Astrocyte of the cerebellum (primary cell): ENCODE measurements at regions not wholly inside any gene's neighbourhood (a gene's known extent, or its start where the extent isn't known, plus 50 kb on each side); places are given as distances from the start of the nearest gene placed in this dataset.

Experiments
- DNase-seq: peaks from one replicate; pipeline ENCODE4 v3.0.0-alpha.2; 2011; ENCODE audit warnings: low read depth
- H3K4me3 ChIP-seq: 2 replicates; pipeline ENCODE4 v1.5.1; 2011; ENCODE audit warnings: mild to moderate bottlenecking, low read depth, low read length, moderate library complexity
- in situ Hi-C: cut with HindIII; loops from 2 replicates; pipeline ENCODE4 v1.10.0; 2017; ENCODE audit warnings: low sequenced_read_pairs
- TF ChIP-seq, protein P1 (sequence below): IDR thresholded peaks from 2 replicates; pipeline ENCODE4 v1.5.1; 2012; ENCODE audit warnings: low read length, low read depth, moderate library complexity, mild to moderate bottlenecking; ENCODE audit errors: missing control alignments

DNA sequence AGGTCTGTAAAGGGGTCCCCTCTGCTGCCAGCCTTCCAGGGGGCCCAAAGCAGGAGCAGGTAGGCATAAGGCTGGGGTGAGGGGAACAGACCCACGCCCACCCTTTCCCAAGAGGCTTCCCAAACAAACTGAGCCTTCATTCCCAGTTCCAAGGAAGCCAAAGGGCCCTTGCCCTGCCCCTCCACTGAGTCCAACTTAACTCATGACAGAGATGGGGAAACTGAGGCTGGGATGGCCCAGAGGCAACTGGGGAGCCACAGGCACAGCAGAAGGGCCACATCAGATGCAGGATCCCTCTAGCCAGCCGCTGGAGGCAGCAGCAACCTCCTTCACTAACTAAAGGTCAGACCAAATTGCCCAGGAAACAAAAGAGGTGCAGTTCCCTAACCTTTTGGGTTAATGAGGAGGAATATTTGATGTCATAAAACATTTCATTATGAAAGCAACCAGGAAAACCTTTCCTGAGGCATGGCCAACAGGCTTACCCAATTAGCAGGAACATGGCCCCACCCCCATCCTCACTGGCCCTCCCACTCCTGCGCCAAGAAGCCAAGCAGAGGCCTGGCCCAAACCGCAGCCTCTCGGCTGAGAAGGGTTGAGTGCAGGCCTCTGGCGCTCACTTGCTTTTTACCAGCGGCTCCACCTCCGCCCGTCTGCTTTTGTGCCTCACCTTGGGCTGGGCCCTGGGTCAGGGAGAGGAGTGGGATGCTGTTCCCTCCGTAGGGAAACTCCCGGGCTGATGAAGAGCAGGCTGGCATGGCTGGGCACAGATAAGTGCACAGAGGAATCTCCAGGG is 293.5 kb upstream of the RTL1 start:
- no peak for DNase-seq
- no peak overlapping the region for H3K4me3 ChIP-seq
- TF ChIP-seq, protein P1, sequence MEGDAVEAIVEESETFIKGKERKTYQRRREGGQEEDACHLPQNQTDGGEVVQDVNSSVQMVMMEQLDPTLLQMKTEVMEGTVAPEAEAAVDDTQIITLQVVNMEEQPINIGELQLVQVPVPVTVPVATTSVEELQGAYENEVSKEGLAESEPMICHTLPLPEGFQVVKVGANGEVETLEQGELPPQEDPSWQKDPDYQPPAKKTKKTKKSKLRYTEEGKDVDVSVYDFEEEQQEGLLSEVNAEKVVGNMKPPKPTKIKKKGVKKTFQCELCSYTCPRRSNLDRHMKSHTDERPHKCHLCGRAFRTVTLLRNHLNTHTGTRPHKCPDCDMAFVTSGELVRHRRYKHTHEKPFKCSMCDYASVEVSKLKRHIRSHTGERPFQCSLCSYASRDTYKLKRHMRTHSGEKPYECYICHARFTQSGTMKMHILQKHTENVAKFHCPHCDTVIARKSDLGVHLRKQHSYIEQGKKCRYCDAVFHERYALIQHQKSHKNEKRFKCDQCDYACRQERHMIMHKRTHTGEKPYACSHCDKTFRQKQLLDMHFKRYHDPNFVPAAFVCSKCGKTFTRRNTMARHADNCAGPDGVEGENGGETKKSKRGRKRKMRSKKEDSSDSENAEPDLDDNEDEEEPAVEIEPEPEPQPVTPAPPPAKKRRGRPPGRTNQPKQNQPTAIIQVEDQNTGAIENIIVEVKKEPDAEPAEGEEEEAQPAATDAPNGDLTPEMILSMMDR, result no peak
- in situ Hi-C loops, result no loop called here

DNA sequence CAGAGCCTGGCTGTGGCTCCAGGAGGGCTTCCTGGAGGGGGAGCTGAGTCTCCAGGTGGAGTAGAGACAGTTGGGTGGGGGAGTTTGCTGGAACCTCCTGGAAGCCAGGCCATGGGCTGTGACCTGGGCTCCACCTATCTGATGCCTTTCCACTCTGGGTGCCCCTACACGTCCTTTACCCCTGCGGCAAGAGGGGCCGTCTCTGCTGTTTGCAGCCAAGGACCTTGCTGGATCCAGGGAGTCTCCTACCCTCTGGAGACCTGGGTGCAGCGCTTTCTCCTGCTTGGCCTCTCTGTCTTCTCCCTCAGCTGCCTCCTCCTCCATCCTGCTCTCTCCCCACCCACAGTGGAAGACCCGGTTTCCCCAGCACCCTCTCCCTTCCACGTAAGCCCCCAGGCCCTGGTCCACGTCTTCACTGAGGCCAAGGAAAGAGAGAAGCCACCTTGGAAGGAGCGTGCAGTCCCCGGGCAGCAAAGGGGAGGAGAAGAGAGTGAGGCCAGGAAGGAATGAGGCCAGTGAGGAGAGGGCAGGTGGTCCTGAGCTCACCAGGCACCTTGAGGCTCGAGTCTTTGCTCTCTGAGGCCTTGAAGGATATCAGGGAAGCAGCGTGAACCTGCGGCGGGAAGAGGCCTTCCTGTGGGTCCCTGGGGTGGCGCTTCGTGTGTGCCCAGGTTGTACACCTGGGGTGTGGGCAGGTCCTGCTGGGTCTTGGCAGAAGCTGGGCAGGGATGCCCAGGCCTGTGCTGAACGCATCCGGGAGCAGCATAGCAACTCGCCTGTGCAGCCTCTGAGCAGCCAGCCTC is 294.3 kb upstream of the RTL1 start:
- TF ChIP-seq, protein P1, result no peak
- DNase-seq, result no peak
- in situ Hi-C loops, result no loop called here
- no peak overlapping the region for H3K4me3 ChIP-seq

DNA sequence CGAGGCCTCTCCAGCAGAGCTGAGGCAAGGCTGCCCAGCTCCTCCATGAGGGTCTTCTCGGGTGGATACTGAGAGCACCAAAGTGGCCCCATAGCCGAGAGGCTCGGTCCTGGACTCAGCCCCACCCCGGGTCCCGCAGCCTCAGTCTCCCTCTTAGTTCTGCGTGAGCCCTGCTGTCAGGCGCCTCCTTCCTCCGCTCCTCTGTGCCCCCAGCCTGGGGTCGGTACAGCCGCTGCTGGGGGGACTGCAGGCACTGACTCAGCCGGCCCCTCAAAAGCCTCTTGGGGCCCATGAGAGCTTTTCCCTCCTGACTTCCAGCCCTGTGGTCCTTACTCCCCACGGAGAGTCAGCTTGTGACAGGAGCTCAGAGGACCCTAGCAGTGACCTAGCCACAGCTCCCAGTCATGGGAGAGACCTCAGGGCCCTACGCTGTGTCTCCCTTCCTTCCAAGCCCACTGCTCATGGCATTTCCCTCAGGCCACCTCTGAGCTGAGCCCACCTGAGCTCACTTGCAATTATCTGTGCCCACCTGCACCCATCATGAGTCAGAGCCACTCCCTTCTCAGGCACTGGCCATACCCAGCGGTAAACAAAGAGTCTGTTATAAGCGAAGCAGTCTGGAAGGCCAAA is 295.0 kb upstream of the RTL1 start:
- no peak for DNase-seq
- in situ Hi-C loops, result no loop called here
- TF ChIP-seq, protein P1, result no peak
- H3K4me3 ChIP-seq, result no peak overlapping the region

DNA sequence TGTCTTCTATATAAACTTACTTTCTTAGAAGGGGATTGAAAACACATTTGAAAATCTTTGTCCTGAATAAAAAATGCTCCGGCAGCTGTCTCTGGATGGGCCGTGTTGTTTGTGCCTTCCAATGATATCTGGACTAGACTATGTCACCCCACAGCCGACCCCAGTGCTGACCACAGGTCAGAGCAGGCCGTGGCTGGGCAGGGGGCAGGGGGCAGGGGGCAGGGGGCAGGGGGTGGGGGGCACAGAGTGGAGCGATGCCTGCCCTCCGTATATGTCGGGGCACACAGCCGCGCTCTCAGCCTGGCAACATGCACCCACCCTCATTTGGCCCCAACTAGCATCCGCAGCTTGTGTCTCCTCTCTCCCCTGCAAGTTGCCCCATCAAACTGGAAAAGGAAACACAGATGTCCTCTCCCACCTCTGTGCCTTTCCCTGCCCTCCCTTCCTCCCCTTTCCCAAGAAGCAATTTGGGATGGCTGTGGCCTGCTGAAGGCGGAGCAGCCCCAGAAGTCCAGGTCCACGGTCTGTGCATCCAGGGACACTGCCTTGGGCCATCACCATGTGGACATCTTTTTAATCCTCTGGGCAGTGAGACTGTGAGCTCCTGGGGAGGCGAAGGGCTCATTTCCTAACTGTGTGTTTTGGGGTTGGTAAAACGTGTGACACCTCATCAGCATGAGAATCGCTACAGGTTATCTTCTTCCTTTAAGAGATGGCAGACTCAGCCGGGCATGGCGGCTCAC is 295.7 kb upstream of the RTL1 start:
- in situ Hi-C loops, result no loop called here
- no peak for DNase-seq
- no peak overlapping the region for H3K4me3 ChIP-seq
- TF ChIP-seq, protein P1, result no peak

DNA sequence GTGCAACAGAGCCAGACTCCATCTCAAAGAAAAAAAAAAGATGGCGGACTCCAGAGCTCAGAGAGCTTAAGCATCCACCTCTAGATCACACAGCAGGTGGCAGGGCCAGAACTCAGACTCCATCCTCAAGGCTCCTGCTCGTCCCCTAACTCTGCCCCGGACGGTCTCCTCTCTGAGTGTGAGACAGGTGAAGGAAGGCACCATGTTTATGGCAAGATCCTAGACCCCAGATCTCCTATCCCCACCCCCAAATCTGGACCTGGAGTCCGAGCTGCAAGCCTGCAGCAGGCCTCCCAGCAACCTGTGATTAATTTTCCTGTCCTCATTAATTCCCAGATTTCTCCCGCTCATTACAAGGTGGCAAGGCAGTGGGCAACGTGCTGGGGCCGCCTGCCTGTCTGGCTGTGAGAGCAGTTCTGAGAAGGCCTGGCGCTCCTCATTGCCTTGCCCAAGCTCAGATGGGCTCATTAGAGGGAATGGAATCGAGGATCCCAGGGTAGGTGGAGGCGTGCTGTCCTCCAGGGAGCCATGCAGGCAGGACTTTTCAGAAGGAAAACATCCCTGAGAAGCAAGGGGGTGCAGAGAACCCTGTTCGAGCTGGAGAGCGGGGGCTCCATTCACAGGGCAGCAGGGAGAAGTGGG is 296.6 kb upstream of the RTL1 start:
- in situ Hi-C loops, result no loop called here
- H3K4me3 ChIP-seq, result no peak overlapping the region
- TF ChIP-seq, protein P1, result no peak
- DNase-seq, result no peak
